Mucosa of descending colon (tissue), 3 donors: ENCODE measurements at regions not wholly inside any gene's neighbourhood (a gene's known extent, or its start where the extent isn't known, plus 50 kb on each side); places are given as distances from the start of the nearest gene placed in this dataset.

ENCODE experiments used
- ATAC-seq: fragments of 200-7000 bp; cut with Tn5 transposase; one replicate; pipeline ENCODE4 v1.9.1; 2020; ENCODE audit warnings: mild to moderate bottlenecking, moderate library complexity
- DNase-seq, 3 donors: peaks; one replicate each; pipeline ENCODE4 v3.0.0-alpha.2; 2020
- H3K36me3 ChIP-seq: fragments of 200-600 bp; one replicate; pipeline ENCODE4 v1.8.0; 2021; ENCODE audit warnings: low read depth, mild to moderate bottlenecking
- H3K4me1 ChIP-seq: fragments of 200-600 bp; one replicate; pipeline ENCODE4 v1.8.0; 2021; ENCODE audit warnings: low read depth, mild to moderate bottlenecking
- H3K4me3 ChIP-seq: fragments of 200-600 bp; one replicate; pipeline ENCODE4 v1.8.0; 2021; ENCODE audit warnings: mild to moderate bottlenecking
- H3K9me3 ChIP-seq: fragments of 200-600 bp; one replicate; pipeline ENCODE4 v1.8.0; 2021; ENCODE audit warnings: mild to moderate bottlenecking
- CTCF ChIP-seq: fragments of 200-600 bp; IDR thresholded peaks from one replicate; pipeline ENCODE4 v1.8.0; 2022; ENCODE audit warnings: antibody characterized with exemption, mild to moderate bottlenecking
- intact Hi-C, 2 donors: fragments of 100-400 bp; cut with DNase I in 1 of 2; cut with micrococcal nuclease in 1 of 2; formaldehyde crosslinking; loops; one replicate each; pipeline versions ENCODE4 v1.11.0 to v1.11.1; 2022; cut with DNase I, micrococcal nuclease
- donor health status: DM: no; HTN: no; CAD: no; lungs with moderate emphysema.
- donor health status: DM: no; HTN: no; CAD: no.
- donor health status: DM: no; HTN: yes; CAD: no.

- DNase-seq (no peak), ATAC-seq (no peak)
- H3K36me3 ChIP-seq: no peaks in the 10 kb centered on the region
- H3K4me1 ChIP-seq: no peaks in the 10 kb centered on the region
- H3K4me3 ChIP-seq: no peak overlapping the region
- TF ChIP-seq CTCF: no peak
- intact Hi-C loops: no loop called here
- peaks cover 10% of the 10 kb centered on the region for H3K9me3 ChIP-seq
Observed at GRCh38 chr12:38501991-38502390, 185.4 kb downstream of the ALG10B start.

- DNase-seq (no peak), ATAC-seq (no peak)
- Histone ChIP-seq H3K9me3 (peaks cover 6% of the 10 kb centered on the region), H3K4me3 (no peak overlapping the region), H3K36me3 (no peaks in the 10 kb centered on the region), H3K4me1 (no peaks in the 10 kb centered on the region)
- no peak for TF ChIP-seq CTCF
- intact Hi-C loops: no loop called here
Observed at GRCh38 chr12:38502415-38502814, 185.8 kb downstream of the ALG10B start.

- H3K9me3 ChIP-seq: no peaks in the 10 kb centered on the region
- no peak overlapping the region for H3K4me3 ChIP-seq
- intact Hi-C loops: no loop called here
- ATAC-seq (no peak), DNase-seq (no peak)
- TF ChIP-seq CTCF: no peak
- H3K4me1 ChIP-seq: no peaks in the 10 kb centered on the region
- H3K36me3 ChIP-seq: no peaks in the 10 kb centered on the region
Observed at GRCh38 chr12:38507839-38508238, 191.3 kb downstream of the ALG10B start.

- intact Hi-C loops: no loop called here
- Histone ChIP-seq H3K4me3 (no peak overlapping the region), H3K4me1 (no peaks in the 10 kb centered on the region), H3K9me3 (no peaks in the 10 kb centered on the region), H3K36me3 (no peaks in the 10 kb centered on the region)
- ATAC-seq (no peak), DNase-seq (no peak)
- TF ChIP-seq CTCF: no peak
Observed at GRCh38 chr12:38508246-38508645, 191.7 kb downstream of the ALG10B start.

- no peak for TF ChIP-seq CTCF
- no peak for DNase-seq
- no peaks in the 10 kb centered on the region for H3K9me3 ChIP-seq
- no peaks in the 10 kb centered on the region for H3K4me1 ChIP-seq
- no peak for ATAC-seq
- H3K36me3 ChIP-seq: no peaks in the 10 kb centered on the region
- intact Hi-C loops: no loop called here
- H3K4me3 ChIP-seq: no peak overlapping the region
Observed at GRCh38 chr12:38515912-38516311, 199.3 kb downstream of the ALG10B start.

- DNase-seq (no peak), ATAC-seq (no peak)
- no peaks in the 10 kb centered on the region for H3K36me3 ChIP-seq
- H3K4me1 ChIP-seq: no peaks in the 10 kb centered on the region
- no peak overlapping the region for H3K4me3 ChIP-seq
- intact Hi-C loops: no loop called here
- H3K9me3 ChIP-seq: no peaks in the 10 kb centered on the region
- no peak for TF ChIP-seq CTCF
Observed at GRCh38 chr12:38516418-38516817, 199.8 kb downstream of the ALG10B start.
